ENCODE measurements at regions not wholly inside any gene's neighbourhood (a gene's known extent, or its start where the extent isn't known, plus 50 kb on each side); places are given as distances from the start of the nearest gene placed in this dataset.

- no peak overlapping the region for H3K27ac Mint-ChIP-seq
- TF ChIP-seq CTCF (IDR thresholded peaks at IDR 0.05; ENCODE audit: unreplicated experiment in 3 of 3), result no peak
- peaks cover 23% of the 10 kb centered on the region for H3K27me3 Mint-ChIP-seq (ENCODE audit: low read depth)
- no peaks in the 10 kb centered on the region for H3K9me3 Mint-ChIP-seq
- peaks cover 7% of the 10 kb centered on the region for H3K4me1 Mint-ChIP-seq
- H3K4me3 Mint-ChIP-seq, result no peak overlapping the region
- no peaks in the 10 kb centered on the region for H3K36me3 Mint-ChIP-seq (ENCODE audit: low read depth)
Observed at GRCh38 chr7:131867461-131867860, 311.0 kb upstream of the PODXL start.

DNA sequence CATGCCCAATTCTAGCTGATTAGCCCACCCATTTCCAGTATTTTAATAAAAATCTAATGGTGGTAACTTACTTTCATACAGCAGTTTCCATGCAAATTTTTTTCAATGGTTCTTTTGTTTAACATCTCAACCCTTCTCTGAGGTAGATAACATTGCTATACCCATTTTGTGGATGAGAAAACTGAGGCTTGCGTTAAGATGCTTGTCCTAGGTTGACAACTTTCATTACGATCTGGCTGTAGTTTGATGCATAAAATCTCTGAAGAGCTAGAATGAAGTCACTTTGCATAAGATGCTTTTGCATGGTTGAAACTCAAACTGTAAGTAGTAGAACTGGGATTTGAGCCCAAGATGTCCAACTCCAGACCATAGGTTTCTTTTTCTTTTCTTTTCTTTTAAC, 309.5 kb upstream of the PODXL start:
- Mint-ChIP-seq H3K9me3 (no peaks in the 10 kb centered on the region), H3K4me1 (peaks cover 20% of the 10 kb centered on the region), H3K27me3 (ENCODE audit: low read depth) (peaks cover 19% of the 10 kb centered on the region), H3K4me3 (no peak overlapping the region), H3K27ac (no peak overlapping the region), H3K36me3 (ENCODE audit: low read depth) (no peaks in the 10 kb centered on the region)
- no peak for TF ChIP-seq CTCF (IDR thresholded peaks at IDR 0.05; ENCODE audit: unreplicated experiment in 3 of 3)

GRCh38 chr7:131861620-131862346, 305.4 kb upstream of the PODXL start:
- Mint-ChIP-seq H3K9me3 (no peaks in the 10 kb centered on the region), H3K36me3 (ENCODE audit: low read depth) (no peaks in the 10 kb centered on the region), H3K27ac (peak overlapping the region in 2 of 3 experiments; percentile 47 to 76), H3K4me3 (no peak overlapping the region), H3K27me3 (ENCODE audit: low read depth) (peaks cover 14% of the 10 kb centered on the region), H3K4me1 (peaks cover 27% of the 10 kb centered on the region)
- TF ChIP-seq CTCF (IDR thresholded peaks at IDR 0.05; ENCODE audit: unreplicated experiment in 3 of 3), result peak in 2 of 3 experiments; percentile 17 to 22

GRCh38 chr7:131859147-131859821, 302.9 kb upstream of the PODXL start:
- Mint-ChIP-seq H3K36me3 (ENCODE audit: low read depth) (no peaks in the 10 kb centered on the region), H3K27ac (peak overlapping the region in 2 of 3 experiments; percentile 51 to 86), H3K4me1 (peaks cover 26% of the 10 kb centered on the region), H3K4me3 (no peak overlapping the region), H3K27me3 (ENCODE audit: low read depth) (peaks cover 14% of the 10 kb centered on the region), H3K9me3 (peaks cover 7% of the 10 kb centered on the region)
- peak; percentile 70 to 78 (median 77) for TF ChIP-seq CTCF (IDR thresholded peaks at IDR 0.05; ENCODE audit: unreplicated experiment in 3 of 3)

GRCh38 chr7:131858611-131859010, 302.2 kb upstream of the PODXL start:
- peaks cover 10% of the 10 kb centered on the region for H3K9me3 Mint-ChIP-seq
- TF ChIP-seq CTCF (IDR thresholded peaks at IDR 0.05; ENCODE audit: unreplicated experiment in 3 of 3), result no peak
- peaks cover 20% of the 10 kb centered on the region for H3K4me1 Mint-ChIP-seq
- no peak overlapping the region for H3K27ac Mint-ChIP-seq
- H3K4me3 Mint-ChIP-seq, result no peak overlapping the region
- peaks cover 20% of the 10 kb centered on the region for H3K27me3 Mint-ChIP-seq (ENCODE audit: low read depth)
- H3K36me3 Mint-ChIP-seq (ENCODE audit: low read depth), result no peaks in the 10 kb centered on the region

Measured in nephron (organoid).